ENCODE measurements at regions not wholly inside any gene's neighbourhood (a gene's known extent, or its start where the extent isn't known, plus 50 kb on each side); places are given as distances from the start of the nearest gene placed in this dataset.
"Not testable (repeated sequence)": the region's sequence is repeated elsewhere in the genome, so short reads cannot be mapped to it uniquely, and the experiment has no call there.

DNA sequence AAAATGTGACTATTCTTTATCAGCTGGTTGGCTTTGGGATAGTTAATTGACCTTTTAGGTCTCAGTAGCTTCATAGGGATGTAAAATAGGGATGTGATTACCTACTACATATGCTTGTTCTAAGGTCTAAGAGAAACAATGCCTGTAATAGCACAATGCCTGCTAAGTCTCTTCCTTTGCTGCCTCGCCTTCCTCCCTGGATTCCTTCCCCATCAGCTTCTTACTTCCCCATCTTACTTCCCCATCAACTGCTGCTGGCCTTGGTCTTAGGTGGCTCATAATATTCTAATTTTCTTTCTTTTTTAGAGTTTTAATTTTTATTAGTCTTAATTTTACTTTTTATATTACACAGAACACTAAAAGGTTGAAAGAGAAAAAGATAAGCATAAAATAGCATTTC, 59.2 kb upstream of the GOT2 start:
- CTCF ChIA-PET, result no interaction called here
- BruUV-seq (replicated peaks), result no TSS peak
- intact Hi-C loops (cut with micrococcal nuclease; ENCODE audit: unreplicated experiment), result no loop called here

DNA sequence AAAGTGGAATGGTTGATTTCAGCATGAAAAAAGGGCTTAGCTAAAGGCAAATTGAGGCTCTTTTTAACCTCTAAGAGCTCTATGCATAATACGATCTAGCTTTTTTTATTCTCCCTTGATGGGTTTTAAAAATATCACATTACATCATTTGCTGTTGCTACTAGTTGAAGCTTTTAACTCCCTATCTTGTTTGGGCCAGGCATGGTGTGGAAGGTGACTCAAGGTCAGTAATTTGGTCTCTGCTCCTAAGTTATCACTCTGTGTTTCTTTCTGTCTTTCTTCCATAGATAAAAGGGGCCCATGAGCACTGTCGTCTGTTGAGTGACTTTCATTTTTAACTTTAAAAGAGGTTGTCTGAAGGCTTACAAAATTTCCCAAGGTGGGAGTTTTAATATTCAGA, 58.1 kb upstream of the GOT2 start:
- Histone ChIP-seq H3K9me3 (ENCODE audit: control insufficient read depth, insufficient read depth, low read depth, low read length) (no peaks in the 10 kb centered on the region), H3K4me3 (ENCODE audit: low read depth in 2 of 2, low read length in 2 of 2) (no peak overlapping the region), H3K36me3 (ENCODE audit: control insufficient read depth, insufficient read depth, low read length) (no peaks in the 10 kb centered on the region), H3K27ac (ENCODE audit: low read length) (no peak overlapping the region), H3K4me1 (ENCODE audit: control insufficient read depth, insufficient read depth, low read length) (no peaks in the 10 kb centered on the region), H3K27me3 (ENCODE audit: control insufficient read depth, insufficient read depth, low read length) (no peaks in the 10 kb centered on the region)
- CTCF ChIA-PET, result no interaction called here
- intact Hi-C loops (cut with micrococcal nuclease; ENCODE audit: unreplicated experiment) (no loop called here), in situ Hi-C loops (cut with HindIII; ENCODE audit: low pct_unique_long_range_greater_than_20kb, low sequenced_read_pairs) (no loop called here)
- DNase-seq (ENCODE audit: low read depth, low spot score) (no peak), ATAC-seq (no peak)
- POLR2A ChIA-PET, result interaction anchor here (0.5 kb wide), 1 partner anchor 27 kb away, joined by 3 read pairs; no protein-coding TSS in a partner anchor
- no TSS peak for BruUV-seq (replicated peaks)
- TF ChIP-seq POLR2AphosphoS5 (IDR thresholded peaks at IDR 0.05; ENCODE audit: low read depth, low read length) (no peak), TCF7L2 (IDR thresholded peaks at IDR 0.05; ENCODE audit: low read depth, low read length) (no peak), SIN3A (IDR thresholded peaks at IDR 0.05; ENCODE audit: borderline replicate concordance, insufficient read depth, low read depth, low read length) (no peak)
- TF ChIP-seq, protein P1, sequence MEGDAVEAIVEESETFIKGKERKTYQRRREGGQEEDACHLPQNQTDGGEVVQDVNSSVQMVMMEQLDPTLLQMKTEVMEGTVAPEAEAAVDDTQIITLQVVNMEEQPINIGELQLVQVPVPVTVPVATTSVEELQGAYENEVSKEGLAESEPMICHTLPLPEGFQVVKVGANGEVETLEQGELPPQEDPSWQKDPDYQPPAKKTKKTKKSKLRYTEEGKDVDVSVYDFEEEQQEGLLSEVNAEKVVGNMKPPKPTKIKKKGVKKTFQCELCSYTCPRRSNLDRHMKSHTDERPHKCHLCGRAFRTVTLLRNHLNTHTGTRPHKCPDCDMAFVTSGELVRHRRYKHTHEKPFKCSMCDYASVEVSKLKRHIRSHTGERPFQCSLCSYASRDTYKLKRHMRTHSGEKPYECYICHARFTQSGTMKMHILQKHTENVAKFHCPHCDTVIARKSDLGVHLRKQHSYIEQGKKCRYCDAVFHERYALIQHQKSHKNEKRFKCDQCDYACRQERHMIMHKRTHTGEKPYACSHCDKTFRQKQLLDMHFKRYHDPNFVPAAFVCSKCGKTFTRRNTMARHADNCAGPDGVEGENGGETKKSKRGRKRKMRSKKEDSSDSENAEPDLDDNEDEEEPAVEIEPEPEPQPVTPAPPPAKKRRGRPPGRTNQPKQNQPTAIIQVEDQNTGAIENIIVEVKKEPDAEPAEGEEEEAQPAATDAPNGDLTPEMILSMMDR (IDR thresholded peaks at IDR 0.05), result no peak
- TF ChIP-seq, protein P2, sequence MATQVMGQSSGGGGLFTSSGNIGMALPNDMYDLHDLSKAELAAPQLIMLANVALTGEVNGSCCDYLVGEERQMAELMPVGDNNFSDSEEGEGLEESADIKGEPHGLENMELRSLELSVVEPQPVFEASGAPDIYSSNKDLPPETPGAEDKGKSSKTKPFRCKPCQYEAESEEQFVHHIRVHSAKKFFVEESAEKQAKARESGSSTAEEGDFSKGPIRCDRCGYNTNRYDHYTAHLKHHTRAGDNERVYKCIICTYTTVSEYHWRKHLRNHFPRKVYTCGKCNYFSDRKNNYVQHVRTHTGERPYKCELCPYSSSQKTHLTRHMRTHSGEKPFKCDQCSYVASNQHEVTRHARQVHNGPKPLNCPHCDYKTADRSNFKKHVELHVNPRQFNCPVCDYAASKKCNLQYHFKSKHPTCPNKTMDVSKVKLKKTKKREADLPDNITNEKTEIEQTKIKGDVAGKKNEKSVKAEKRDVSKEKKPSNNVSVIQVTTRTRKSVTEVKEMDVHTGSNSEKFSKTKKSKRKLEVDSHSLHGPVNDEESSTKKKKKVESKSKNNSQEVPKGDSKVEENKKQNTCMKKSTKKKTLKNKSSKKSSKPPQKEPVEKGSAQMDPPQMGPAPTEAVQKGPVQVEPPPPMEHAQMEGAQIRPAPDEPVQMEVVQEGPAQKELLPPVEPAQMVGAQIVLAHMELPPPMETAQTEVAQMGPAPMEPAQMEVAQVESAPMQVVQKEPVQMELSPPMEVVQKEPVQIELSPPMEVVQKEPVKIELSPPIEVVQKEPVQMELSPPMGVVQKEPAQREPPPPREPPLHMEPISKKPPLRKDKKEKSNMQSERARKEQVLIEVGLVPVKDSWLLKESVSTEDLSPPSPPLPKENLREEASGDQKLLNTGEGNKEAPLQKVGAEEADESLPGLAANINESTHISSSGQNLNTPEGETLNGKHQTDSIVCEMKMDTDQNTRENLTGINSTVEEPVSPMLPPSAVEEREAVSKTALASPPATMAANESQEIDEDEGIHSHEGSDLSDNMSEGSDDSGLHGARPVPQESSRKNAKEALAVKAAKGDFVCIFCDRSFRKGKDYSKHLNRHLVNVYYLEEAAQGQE (IDR thresholded peaks at IDR 0.05; ENCODE audit: insufficient read depth in 1 of 2, low read depth in 2 of 2, low read length in 1 of 2), result no peak

More for the DNA sequence above, 59.2 kb upstream of the GOT2 start:
- H3K36me3 ChIP-seq (ENCODE audit: control insufficient read depth, insufficient read depth, low read length), result no peaks in the 10 kb centered on the region
- H3K9me3 ChIP-seq (ENCODE audit: control insufficient read depth, insufficient read depth, low read depth, low read length), result no peaks in the 10 kb centered on the region
- H3K4me1 ChIP-seq (ENCODE audit: control insufficient read depth, insufficient read depth, low read length), result no peaks in the 10 kb centered on the region
- H3K4me3 ChIP-seq (ENCODE audit: low read depth in 2 of 2, low read length in 2 of 2), result no peak overlapping the region
- ATAC-seq (no peak), DNase-seq (ENCODE audit: low read depth, low spot score) (no peak)
- H3K27me3 ChIP-seq (ENCODE audit: control insufficient read depth, insufficient read depth, low read length), result no peaks in the 10 kb centered on the region
- in situ Hi-C loops (cut with HindIII; ENCODE audit: low pct_unique_long_range_greater_than_20kb, low sequenced_read_pairs), result no loop called here
- no peak overlapping the region for H3K27ac ChIP-seq (ENCODE audit: low read length)
- TF ChIP-seq SIN3A (IDR thresholded peaks at IDR 0.05; ENCODE audit: borderline replicate concordance, insufficient read depth, low read depth, low read length) (no peak), POLR2AphosphoS5 (IDR thresholded peaks at IDR 0.05; ENCODE audit: low read depth, low read length) (no peak)
- POLR2A ChIA-PET, result no interaction called here

DNA sequence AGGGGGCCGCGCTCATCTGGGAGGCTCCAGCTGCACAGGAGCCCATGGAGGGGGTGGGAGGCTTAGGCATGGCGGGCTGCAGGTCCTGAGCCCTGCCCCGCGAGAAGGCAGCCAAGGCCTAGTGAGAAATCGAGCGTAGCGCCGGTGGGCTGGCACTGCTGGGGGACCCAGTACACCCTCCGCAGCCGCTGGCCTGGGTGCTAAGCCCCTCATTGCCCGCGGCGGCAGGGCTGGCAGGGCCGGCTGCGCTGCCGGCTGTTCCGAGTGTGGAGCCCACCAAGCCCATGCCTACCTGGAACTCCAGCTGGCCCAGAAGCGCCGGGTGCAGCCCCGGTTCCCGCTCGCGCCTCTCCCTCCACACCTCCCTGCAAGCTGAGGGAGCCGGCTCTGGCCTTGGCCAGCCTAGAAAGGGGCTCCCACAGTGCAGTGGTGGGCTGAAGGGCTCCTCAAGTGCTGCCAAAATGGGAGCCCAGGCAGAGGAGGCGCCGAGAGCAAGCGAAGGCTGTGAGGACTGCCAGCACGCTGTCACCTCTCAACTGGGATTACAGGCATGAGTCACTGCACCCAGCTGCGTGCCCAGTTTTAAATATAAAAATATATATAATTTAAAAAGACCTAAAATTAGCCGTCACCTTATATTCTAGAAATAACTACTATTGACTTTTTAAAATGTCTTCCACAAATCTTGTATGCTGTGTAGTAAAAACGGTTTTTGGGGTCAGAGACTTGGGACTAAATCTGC, 56.9 kb upstream of the GOT2 start:
- ATAC-seq; CTCF ChIA-PET; H3K27ac ChIP-seq (ENCODE audit: low read length); in situ Hi-C loops (cut with HindIII; ENCODE audit: low pct_unique_long_range_greater_than_20kb, low sequenced_read_pairs); H3K9me3 ChIP-seq (ENCODE audit: control insufficient read depth, insufficient read depth, low read depth, low read length); DNase-seq (ENCODE audit: low read depth, low spot score); POLR2A ChIA-PET; H3K27me3 ChIP-seq (ENCODE audit: control insufficient read depth, insufficient read depth, low read length); H3K4me3 ChIP-seq (ENCODE audit: low read depth in 2 of 2, low read length in 2 of 2); intact Hi-C loops (cut with micrococcal nuclease; ENCODE audit: unreplicated experiment); BruUV-seq (replicated peaks); H3K36me3 ChIP-seq (ENCODE audit: control insufficient read depth, insufficient read depth, low read length); H3K4me1 ChIP-seq (ENCODE audit: control insufficient read depth, insufficient read depth, low read length): not testable (repeated sequence)

Measured in Panc1 (cell line).